HepG2 (cell line): ENCODE measurements at regions not wholly inside any gene's neighbourhood (a gene's known extent, or its start where the extent isn't known, plus 50 kb on each side); places are given as distances from the start of the nearest gene placed in this dataset.

Experiments
- ARID3A ChIP-seq: IDR thresholded peaks from 2 replicates; pipeline ENCODE4 v1.6.1; 2012; ENCODE audit warnings: low read depth, low read length, improper control_type of control experiment
- ARNTL ChIP-seq: sonication (generic); formaldehyde crosslinking; IDR thresholded peaks from 2 replicates; pipeline ENCODE4 v1.4.0; 2020; ENCODE audit warnings: mild to moderate bottlenecking, missing genetic modification reagents
- BCLAF1 ChIP-seq: fragments of 450-650 bp; IDR thresholded peaks from 2 replicates; pipeline ENCODE4 v1.6.1; 2017; ENCODE audit warnings: mild to moderate bottlenecking
- FOXO1 ChIP-seq: sonication (generic); formaldehyde crosslinking; IDR thresholded peaks from 2 replicates; pipeline ENCODE4 v1.4.0; 2020; ENCODE audit warnings: missing genetic modification reagents
- HMGXB3 ChIP-seq: sonication (generic); formaldehyde crosslinking; IDR thresholded peaks from 2 replicates; pipeline ENCODE4 v1.4.0; 2020; ENCODE audit warnings: missing genetic modification reagents, borderline replicate concordance
- NR1H2 ChIP-seq: sonication (generic); formaldehyde crosslinking; IDR thresholded peaks from 2 replicates; pipeline ENCODE4 v1.8.1; 2022; ENCODE audit warnings: low read depth, missing genetic modification reagents, borderline replicate concordance
- PRDM10 ChIP-seq: sonication (generic); formaldehyde crosslinking; IDR thresholded peaks from 2 replicates; pipeline ENCODE4 v1.4.0; 2020; ENCODE audit warnings: low read depth, missing genetic modification reagents
- RBAK ChIP-seq: sonication (generic); formaldehyde crosslinking; IDR thresholded peaks from 2 replicates; pipeline ENCODE4 v1.5.1; 2020; ENCODE audit warnings: mild to moderate bottlenecking, missing genetic modification reagents
- TIGD3 ChIP-seq: sonication (generic); formaldehyde crosslinking; IDR thresholded peaks from 2 replicates; pipeline ENCODE4 v1.5.1; 2020; ENCODE audit warnings: mild to moderate bottlenecking, missing genetic modification reagents, borderline replicate concordance
- ZBTB49 ChIP-seq: sonication (generic); formaldehyde crosslinking; IDR thresholded peaks from 2 replicates; pipeline ENCODE4 v1.4.0; 2020; ENCODE audit warnings: missing genetic modification reagents, borderline replicate concordance
- ZBTB7A ChIP-seq: sonication (generic); formaldehyde crosslinking; IDR thresholded peaks from 2 replicates; pipeline ENCODE4 v1.8.0; 2022; ENCODE audit warnings: mild to moderate bottlenecking, missing genetic modification reagents
- ZMYM4 ChIP-seq: sonication (generic); formaldehyde crosslinking; IDR thresholded peaks from 2 replicates; pipeline ENCODE4 v1.8.1; 2023; ENCODE audit warnings: mild to moderate bottlenecking, missing genetic modification reagents
- ZNF644 ChIP-seq: IDR thresholded peaks from 2 replicates; pipeline ENCODE4 v1.6.1; 2016; ENCODE audit warnings: low read depth

- TF ChIP-seq HMGXB3 (CRISPR knock-in tag) = no peak
- no peak for TF ChIP-seq ARID3A
- no peak for TF ChIP-seq FOXO1 (CRISPR knock-in tag)
- TF ChIP-seq ZNF644 = peak; percentile 71
- no peak for TF ChIP-seq PRDM10 (CRISPR knock-in tag)
- no peak for TF ChIP-seq ARNTL (CRISPR knock-in tag)
- TF ChIP-seq TIGD3 (CRISPR knock-in tag) = no peak
- TF ChIP-seq ZBTB7A (CRISPR knock-in tag) = no peak
- TF ChIP-seq ZBTB49 = no peak
- TF ChIP-seq NR1H2 (CRISPR knock-in tag) = no peak
- TF ChIP-seq ZMYM4 (CRISPR knock-in tag) = 0 out of 2 replicates have a peak, but pooled peaks have one; percentile 15
- TF ChIP-seq RBAK = no peak
- no peak for TF ChIP-seq BCLAF1
Observed at GRCh38 chr6:29232725-29233124, 62.0 kb downstream of the OR2J2 start (continued).
